NCI-H2196 treated with DMSO at 0.1 percent for 48 hours (cell line): ENCODE measurements at regions not wholly inside any gene's neighbourhood (a gene's known extent, or its start where the extent isn't known, plus 50 kb on each side); places are given as distances from the start of the nearest gene placed in this dataset.

ENCODE experiments used
- DNase-seq: peaks from one replicate; lab custom pipeline; 2025; ENCODE audit not compliant: unreplicated experiment; lab: John Stamatoyannopoulos, UW

DNA sequence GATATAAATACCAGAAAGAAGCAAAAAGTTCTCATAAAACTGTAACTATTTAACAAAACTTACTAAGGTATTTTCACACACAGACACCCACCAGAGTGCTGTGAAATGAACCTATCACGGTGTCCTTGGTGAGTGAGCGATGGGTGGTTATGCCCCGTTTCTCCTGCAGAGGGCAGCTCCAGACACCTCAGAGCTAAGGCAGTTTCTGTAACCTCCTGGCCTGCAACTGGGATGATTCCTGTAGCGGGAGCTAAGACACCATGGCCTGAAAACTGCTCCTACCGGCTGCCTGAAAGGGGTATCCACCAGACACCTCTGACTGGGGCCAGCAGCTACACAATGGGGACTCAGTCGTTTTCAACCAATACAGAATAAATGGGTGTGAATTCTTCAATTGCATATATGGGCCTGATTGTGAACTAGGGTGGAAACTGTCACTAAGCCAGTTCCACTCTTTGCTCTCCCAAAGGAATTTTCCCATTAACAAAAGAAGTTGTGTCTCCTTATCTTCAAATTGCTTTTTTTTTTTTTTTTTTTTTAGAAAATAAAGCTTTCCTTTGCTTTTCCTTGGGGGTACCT is 2375.8 kb upstream of the TENM3 start:
- DNase-seq: no peak

DNA sequence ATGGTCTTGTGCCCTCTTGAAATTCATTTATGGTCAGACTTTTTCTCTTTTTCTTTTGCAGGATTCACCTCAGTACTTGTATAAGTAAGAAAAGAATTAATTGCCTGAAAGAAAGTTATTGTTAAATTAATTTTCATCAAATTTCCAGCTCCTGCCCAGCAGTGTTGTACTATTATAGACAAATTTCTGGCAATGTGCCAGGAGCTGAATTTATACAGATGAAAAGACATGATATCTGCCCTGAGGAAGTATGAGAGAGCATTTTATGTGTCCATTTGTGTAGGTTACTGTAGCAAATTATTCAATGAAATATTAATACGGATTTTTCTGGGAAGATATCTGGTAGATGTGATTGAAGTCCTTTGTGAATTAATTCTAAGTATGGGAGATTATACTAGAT is 2371.5 kb upstream of the TENM3 start:
- DNase-seq: no peak

DNA sequence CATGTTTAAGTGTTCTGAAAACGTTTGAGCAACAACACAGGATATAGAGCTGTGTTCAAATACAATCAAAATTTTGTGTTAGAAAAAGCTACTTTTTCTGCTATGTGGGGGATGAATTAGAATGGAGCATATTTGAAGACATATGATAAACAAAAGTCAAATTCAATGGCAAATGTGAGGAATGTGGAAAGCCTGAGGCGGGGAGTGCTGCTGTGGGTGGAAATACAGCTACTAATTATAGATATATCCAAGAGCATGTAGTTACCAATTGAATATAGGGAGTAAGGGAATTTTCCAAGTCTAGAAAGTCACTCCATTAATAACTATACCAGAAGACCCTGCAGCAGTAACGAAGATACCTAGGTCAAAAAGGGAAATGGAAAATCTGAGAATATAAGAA is 2370.4 kb upstream of the TENM3 start:
- no peak for DNase-seq

DNA sequence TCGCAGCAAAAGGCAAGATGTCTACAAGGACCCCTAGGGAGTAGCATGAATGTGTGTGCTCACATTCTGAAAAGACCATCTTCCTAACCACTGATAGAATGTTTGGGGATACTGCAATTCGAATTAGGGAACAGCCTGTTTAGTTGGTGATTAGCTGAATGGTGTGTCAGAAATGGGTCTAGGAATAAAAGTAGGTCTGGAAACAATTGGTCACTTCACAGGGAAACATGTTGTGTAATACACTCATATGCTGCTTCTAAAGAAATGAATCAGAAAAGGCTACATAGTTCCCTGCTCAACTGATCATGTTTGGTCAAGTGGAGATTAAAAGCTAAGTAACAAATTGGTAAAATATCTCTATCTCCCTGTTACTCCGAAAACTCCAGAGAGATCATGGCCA is 2362.4 kb upstream of the TENM3 start:
- no peak for DNase-seq

DNA sequence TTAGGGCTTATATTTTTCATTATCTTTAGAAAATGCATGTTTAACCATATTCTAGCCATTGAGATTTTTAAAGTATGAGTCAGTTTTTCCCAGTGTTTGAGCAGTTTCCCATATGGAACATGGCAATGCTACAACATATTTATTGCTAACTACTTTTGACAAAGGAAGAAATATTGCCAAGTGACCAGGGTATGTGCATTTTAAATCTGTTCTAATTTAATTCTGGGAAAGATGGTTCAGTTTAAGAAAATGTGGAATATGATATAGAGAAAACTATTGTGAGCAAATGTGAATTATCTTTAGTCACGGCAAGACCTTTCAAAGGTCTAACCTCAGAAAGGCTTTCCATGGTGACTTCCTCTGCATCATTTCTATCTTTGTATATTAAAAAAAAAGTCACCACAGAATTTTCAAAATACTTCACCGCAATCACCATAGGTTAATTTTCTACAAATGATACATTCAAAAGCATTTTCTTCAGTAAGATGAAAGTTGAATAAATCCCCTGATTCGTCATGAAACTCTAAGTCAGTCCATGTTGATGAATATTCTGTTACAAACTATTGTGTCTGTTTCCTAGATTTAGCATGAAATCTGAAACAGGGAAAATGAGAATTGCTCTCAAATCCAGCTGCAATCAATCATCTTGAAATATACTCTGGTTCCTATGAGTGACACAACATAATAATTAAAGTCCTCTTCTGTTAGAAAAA is 2349.0 kb upstream of the TENM3 start:
- DNase-seq: no peak

DNA sequence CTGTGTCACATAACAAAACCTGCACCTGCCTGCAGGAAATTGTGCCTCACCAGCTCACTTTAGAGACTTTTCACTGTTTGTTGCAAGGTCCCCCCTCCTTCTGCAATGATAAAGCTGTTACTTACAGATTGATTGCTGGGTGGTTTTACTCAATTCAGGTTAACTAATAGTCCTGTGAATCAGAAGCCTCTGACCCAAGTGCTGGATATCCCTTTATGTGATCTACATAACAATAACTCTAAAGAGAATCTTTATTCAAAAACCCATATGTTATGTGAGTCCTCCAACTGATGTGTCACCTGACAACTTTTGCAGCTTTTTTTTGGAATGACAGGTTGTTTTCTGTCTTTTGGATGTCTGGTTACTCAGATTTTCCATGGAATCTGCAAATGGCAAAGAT is 2323.6 kb upstream of the TENM3 start:
- DNase-seq: no peak

DNA sequence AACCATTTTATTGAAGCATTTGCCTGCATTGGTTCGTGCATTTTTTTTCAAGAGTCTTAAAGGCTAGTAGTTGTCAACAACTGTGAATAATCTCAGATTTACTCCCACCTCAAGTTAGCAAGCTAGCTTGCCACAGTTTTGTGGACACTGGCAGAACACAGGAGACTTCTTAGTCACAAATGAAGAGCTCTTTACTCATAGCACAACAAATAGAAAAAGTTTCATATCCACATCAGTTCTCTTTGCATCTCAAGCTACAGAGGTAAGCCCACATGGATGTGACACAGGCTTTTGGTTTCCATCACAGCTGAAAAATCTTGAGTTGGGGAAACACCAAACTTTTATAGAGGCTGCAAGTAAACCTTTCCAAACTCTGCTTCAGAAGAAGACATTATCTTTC is 2315.7 kb upstream of the TENM3 start:
- DNase-seq: no peak

DNA sequence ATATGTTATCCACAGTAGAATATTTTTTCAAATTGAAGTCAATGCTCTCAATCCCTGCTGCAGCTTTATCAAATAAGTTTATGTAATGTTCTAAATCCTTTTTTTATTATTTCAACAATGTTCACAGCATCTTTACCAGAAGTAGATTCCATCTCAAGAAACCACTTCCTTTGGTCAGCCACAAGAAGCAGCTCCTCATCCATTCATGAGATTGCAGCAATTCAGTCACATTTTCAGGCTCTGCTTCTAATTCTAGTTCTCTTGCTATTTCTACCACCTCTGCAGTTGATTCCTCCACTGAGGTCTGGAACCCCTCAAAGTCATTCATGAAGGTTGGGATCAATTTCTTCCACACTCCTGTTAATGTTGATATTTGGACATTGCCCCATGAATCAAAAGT is 2301.3 kb upstream of the TENM3 start:
- no peak for DNase-seq

DNA sequence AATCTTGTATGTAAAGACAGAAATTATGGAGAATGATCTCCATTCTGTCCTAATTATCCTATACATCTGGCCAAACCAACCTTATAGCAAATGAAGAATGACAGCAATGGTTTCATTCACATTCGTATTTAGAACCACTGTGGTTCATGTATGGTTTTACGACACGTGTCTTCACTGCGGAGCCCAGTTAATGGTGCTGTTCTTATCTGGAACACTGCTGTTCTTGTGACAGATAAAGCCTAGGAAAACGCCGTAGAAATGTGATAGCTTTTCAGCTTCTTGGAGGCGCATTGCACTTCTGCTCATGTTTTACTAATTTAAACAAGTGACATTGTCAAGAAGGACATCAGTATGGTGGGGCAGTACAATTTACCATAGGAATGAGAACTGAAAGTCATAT is 2266.4 kb upstream of the TENM3 start:
- DNase-seq: no peak

DNA sequence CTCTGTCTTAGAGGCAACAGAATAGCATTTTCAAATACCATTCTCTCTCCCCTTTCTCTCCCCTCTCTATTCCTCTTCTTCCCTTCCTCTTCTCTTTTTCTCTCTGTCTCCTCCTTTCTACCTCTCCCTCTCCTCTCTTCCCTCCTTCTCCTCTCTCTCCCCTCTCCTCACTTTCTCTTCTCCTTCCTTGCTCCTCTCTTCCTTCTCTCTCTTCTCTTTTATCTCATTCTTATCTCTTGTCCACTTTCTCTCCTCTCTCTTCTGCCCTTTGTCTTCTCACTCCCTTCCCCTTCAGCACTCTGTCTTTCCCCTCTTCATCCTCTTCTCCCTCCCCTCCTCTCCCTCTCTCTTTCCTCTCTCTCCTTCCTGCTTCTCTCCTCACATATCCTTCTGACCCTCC is 2265.8 kb upstream of the TENM3 start:
- DNase-seq: no peak

DNA sequence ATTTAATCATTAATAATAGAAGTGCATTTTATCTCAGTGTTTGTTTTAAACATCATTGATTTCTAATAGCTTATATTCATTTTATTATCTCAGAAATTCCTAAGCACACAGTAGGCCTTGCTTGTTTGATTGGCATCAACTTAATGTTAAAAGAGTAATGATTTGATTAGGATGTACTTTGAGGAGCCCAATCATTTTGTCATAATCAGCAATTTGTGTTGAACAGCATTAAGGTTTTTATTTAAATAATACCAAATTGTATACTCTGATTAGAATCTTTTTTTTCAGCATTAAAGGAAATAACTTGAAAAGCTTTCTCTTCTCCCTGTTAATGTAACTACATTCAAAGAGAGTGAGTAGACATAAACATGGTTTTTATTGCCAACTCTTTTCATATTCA is 2262.0 kb upstream of the TENM3 start:
- DNase-seq: no peak

DNA sequence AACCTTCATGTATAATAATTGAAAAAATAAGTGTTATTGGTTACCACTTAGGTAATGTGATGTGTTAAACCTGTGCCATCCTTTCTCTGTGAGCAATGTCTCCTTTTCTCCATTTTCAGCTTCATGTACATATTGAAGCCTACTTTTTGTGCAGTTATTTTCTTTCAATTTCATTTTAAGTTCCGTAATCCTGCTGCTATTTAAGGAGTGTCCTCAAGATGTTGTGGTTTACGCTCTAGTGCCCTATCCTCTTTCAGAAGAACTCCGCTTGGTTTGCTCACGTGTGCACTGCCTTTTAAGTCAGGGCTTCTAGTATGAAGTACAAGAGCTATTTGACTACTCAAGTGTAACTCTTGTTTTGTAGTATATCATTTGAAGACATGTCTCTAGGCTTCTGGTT is 2253.2 kb upstream of the TENM3 start:
- no peak for DNase-seq

DNA sequence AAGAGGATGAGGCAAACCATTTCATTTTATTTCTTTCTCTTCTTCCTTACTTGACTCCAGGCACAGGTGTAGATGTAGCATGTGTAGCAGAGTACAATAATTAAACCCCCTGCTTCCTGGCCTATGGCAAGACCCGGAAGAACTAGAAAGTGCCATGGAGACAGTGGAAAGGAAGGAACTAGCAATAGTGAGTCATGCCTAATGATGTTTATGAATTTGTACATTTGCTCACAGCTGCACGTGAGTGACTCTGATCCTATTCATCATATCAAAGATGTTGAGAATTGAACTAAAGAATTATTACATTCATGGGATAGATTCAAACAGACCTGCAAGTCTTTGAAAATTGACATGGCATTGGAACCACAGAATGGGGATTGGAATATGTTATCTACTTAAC is 2233.9 kb upstream of the TENM3 start:
- DNase-seq: no peak

DNA sequence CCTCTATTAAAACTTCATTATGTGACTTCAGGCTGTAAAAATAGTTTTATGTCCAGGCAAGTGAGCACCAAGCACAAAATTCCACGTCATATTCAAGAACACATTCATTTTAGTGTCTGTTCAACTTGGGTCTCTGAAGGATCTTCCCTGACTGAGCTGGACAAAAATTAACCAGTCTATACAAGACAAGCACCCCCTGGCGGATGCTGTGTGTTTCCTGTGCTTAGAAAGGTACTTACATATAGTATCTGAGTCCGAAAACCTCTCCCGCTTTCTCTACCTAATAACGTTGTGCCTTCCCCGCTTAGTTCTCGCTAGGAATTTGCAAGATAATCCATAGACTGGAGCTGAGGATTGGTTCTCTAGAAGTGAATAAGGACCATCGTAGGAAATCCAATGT is 2214.5 kb upstream of the TENM3 start:
- no peak for DNase-seq

DNA sequence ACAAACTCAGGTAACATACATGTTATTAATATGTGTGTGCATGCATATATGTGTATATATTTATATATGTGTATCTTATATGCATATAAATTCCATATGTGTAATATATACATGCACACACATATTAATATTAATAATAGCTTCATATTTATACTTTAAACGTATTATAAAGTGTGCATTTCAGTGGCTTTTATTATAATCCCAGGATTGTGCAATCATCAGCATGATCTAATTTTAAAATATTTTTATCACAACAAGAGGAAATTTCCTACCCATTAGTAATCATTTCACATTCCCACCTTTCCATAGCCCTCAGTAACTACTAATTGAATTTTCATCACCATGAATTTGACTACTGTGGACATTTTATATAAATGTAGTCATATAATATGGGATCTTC is 2211.9 kb upstream of the TENM3 start:
- DNase-seq: no peak

DNA sequence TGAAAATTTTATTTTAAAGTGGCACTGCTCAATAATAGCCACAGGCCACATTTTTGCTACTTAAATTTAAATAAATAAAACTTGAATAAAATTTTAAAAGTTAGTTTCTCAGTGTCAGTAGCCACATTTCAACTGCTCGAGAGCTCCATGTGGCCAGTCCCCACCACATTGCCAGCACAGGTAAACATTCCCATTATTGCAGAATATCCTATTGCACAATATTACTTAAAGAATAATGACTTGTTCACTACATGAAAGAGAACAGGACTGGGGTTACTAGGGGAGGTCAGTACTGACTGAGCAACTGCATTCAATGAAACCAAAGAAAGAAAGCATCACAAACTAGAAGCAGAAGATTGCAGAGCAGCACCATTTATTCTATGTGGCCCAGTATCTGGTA is 2201.6 kb upstream of the TENM3 start:
- no peak for DNase-seq

DNA sequence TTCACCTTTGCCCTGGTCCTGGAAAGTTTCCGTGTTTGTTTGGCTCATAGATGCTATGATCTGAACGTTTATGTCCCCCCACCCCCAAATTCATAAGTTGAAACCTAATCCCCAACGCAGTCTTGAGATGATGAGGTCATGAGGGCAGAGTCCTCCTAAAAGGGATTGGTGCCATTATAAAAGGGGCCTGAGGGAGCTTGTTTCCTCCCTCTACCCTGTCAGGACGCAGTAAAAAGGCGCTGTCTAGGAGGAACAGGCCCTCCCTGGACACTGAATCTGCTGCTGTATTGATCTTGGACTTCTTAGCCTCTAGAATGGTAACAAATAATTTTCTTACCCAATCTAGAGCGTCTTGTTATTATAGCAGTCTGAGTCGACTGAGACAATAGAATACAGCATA is 2190.6 kb upstream of the TENM3 start:
- no peak for DNase-seq

DNA sequence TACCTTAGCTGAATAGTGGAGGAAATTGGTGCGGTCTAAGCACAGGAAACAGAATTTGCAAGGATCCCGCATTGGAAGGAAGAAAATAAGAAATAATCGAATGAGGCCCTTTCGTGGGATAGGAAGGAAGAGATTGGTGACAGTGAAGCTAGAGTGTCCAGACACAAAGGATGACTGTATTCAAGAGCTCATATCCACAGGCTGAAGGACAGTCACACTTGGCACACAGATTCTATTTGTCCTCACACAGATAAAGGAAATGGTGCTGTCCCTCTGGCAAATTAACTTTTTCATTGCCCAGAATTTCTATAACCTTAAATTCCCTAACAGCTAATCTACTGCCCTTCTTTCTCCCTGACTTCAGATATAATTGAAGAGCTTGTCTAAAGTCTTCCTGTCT is 2188.9 kb upstream of the TENM3 start:
- DNase-seq: no peak

DNA sequence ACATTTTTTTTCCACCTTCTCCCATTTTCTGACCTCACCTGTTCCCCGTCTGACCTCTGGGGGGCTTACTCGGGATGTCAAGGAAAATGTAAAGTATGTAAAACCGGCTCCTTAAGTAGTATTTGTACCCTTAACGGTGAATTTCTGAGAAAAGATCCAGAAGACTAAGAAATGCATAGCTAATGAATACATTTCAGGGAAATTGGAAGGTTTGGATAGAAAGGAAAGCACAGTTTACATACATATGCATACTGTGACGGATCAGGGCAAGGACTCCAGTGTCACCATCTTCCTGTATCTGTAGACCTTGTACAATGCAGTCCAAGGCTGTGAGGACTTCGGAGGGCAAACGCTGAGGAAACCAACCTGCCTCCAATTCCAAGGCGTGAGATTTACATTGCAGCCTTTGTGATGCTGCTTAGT is 2185.9 kb upstream of the TENM3 start:
- no peak for DNase-seq

DNA sequence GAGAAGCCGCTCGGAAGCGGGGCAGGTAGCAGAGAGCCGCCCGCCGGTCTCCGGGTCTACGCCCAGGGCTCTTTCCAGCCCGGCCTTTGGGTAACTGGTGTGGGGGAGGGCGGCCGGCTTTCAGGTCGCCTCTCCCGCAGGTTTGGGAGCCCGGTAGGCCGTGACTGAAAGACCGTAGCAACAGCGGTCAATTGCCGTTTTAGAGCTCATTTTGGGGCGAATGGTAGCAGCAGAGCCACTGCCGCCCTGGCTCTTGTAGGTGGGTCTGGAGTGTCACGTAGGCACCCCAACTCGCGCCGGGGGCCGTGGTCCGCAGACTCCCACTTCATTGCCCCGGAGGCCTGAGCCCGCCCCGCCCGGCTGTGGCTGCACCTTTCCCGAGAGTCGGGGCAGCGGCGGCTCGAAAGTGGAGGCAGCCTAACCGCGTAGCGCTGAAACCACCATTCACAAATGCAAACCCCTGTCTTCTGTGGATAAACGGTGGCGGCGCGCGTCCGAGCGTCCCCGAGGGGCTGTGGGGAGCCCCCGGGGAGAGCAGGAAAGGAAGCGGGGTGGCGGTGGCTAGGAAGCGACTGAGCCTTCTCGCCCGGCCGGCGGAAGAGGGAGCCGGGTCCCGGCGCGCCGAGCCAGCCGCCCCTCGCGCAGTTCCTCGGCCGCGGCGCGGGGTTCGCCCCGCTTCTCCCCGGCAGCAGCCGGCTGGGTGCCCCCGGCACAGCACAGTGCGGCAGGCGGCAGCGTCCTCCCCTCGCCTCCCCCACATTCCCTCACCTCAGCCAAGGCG is 2185.1 kb upstream of the TENM3 start:
- no peak for DNase-seq

DNA sequence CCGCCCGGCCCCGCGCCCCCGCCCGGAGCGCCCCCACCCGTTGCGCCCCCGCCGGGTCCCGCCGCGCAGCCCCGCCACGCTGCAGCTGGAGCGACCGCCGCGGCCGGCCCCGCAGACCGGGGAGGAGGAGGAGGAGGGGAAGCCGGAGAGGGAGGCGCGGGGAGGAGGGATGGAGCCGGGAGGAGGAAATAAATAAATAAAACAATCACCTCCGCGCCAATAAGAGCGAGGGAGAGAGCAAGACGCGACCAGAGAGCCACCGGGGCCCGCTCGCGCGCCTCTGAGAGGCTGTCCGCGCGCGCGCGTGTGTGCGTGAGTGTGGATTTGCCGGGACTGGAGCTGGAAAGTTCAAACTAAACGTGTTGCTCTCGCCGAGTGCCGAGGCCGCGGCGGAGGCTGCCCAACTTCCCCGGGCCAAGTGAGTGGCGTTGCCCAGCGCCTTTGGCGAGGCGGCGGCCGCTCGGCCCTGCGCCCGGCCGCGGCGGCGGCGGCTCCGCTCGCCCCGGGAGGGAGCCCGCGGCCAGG is 2184.4 kb upstream of the TENM3 start:
- no peak for DNase-seq

DNA sequence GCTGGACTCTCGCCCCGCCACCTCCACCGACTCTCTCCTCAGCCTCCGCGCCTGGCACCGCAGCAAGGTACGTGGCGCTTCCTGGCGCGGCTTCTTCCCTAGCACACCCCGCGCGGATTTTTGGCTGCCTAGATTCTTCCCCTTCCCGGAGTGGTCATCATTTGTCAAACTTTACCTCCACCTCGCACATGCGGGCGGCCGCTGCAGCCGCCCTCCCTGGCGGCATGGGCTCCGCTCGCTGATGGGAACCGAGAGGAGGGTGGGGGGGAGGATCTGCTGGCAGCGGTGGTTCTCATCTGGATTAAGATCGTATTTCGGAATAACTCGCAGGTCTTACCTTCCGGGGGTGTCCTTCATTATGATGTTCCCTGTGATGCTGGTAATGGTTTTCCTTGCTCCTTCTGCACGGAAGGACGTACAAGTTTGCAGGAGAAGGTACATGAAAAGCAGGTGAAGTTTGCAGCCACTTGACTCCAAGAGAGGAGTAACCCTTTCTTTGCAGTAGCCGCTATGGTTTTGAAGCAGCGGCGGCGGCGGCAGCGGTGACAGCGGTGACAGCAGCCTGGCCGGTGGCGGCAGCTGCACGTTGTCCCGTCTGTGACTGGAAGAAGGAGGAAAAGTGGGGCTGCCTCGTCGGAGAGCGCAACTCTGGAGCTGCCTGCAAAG is 2183.9 kb upstream of the TENM3 start:
- DNase-seq: no peak
